HepG2 (cell line): ENCODE measurements at regions not wholly inside any gene's neighbourhood (a gene's known extent, or its start where the extent isn't known, plus 50 kb on each side); places are given as distances from the start of the nearest gene placed in this dataset.

ENCODE experiments used
- AKNA ChIP-seq: sonication (generic); formaldehyde crosslinking; IDR thresholded peaks from 2 replicates; pipeline ENCODE4 v1.4.0; 2020; ENCODE audit warnings: missing genetic modification reagents, borderline replicate concordance
- DRAP1 ChIP-seq: IDR thresholded peaks from 2 replicates; pipeline ENCODE4 v1.6.1; 2016; ENCODE audit warnings: missing genetic modification reagents, missing compliant biosample characterization
- ELF1 ChIP-seq: sonication (generic); formaldehyde crosslinking; IDR thresholded peaks from 2 replicates; pipeline ENCODE4 v1.4.0; 2020; ENCODE audit warnings: missing genetic modification reagents
- SMYD3 ChIP-seq: sonication (generic); formaldehyde crosslinking; IDR thresholded peaks from 2 replicates; pipeline ENCODE4 v1.8.1; 2023; ENCODE audit warnings: mild to moderate bottlenecking, missing genetic modification reagents
- ZFP37 ChIP-seq: sonication (generic); formaldehyde crosslinking; IDR thresholded peaks from 2 replicates; pipeline ENCODE4 v1.4.0; 2020; ENCODE audit warnings: missing genetic modification reagents, borderline replicate concordance
- ZNF704 ChIP-seq: sonication (generic); formaldehyde crosslinking; IDR thresholded peaks from 2 replicates; pipeline ENCODE4 v1.8.1; 2023; ENCODE audit warnings: mild to moderate bottlenecking, inconsistent platforms, moderate library complexity, missing genetic modification reagents, borderline replicate concordance
- ZNF816 ChIP-seq: sonication (generic); formaldehyde crosslinking; IDR thresholded peaks from 2 replicates; pipeline ENCODE4 v1.8.0; 2022; ENCODE audit warnings: missing genetic modification reagents, mild to moderate bottlenecking, borderline replicate concordance

GRCh38 chr11:91800208-91800914 lies 424.3 kb upstream of the FAT3 start (continued):
- TF ChIP-seq AKNA (no peak), ZNF816 (CRISPR knock-in tag) (no peak), SMYD3 (CRISPR knock-in tag) (no peak), ZFP37 (CRISPR knock-in tag) (no peak), DRAP1 (CRISPR knock-in tag) (no peak), ELF1 (no peak), ZNF704 (CRISPR knock-in tag) (no peak)
